H7 (cell line): ENCODE measurements at regions not wholly inside any gene's neighbourhood (a gene's known extent, or its start where the extent isn't known, plus 50 kb on each side); places are given as distances from the start of the nearest gene placed in this dataset.

Source experiments
- DNase-seq: peaks from one replicate; pipeline ENCODE4 v3.0.0; 2012
- H3K27me3 ChIP-seq: 2 replicates; pipeline ENCODE4 v1.6.0; 2011; ENCODE audit warnings: mild to moderate bottlenecking, low read length; ENCODE audit not compliant: control insufficient read depth, insufficient read depth
- H3K36me3 ChIP-seq: replicated peaks from 2 replicates; pipeline ENCODE4 v1.5.1; 2011; ENCODE audit warnings: low read length; ENCODE audit not compliant: control insufficient read depth, insufficient read depth
- H3K4me3 ChIP-seq: 2 replicates; pipeline ENCODE4 v1.5.1; 2011; ENCODE audit warnings: low read depth, mild to moderate bottlenecking, control low read depth, low read length, moderate library complexity; ENCODE audit not compliant: insufficient read depth

GRCh38 chr2:54406031-54406430 lies 50.1 kb upstream of the SPTBN1 start:
- Histone ChIP-seq H3K27me3 (no peaks in the 10 kb centered on the region), H3K4me3 (no peak overlapping the region), H3K36me3 (no peaks in the 10 kb centered on the region)
- no peak for DNase-seq
